Hindlimb muscle (tissue), 1 donor: ENCODE measurements at regions not wholly inside any gene's neighbourhood (a gene's known extent, or its start where the extent isn't known, plus 50 kb on each side); places are given as distances from the start of the nearest gene placed in this dataset.

Source experiments
- DNase-seq: peaks from one replicate; pipeline ENCODE4 v3.0.0-alpha.2; 2013

DNA sequence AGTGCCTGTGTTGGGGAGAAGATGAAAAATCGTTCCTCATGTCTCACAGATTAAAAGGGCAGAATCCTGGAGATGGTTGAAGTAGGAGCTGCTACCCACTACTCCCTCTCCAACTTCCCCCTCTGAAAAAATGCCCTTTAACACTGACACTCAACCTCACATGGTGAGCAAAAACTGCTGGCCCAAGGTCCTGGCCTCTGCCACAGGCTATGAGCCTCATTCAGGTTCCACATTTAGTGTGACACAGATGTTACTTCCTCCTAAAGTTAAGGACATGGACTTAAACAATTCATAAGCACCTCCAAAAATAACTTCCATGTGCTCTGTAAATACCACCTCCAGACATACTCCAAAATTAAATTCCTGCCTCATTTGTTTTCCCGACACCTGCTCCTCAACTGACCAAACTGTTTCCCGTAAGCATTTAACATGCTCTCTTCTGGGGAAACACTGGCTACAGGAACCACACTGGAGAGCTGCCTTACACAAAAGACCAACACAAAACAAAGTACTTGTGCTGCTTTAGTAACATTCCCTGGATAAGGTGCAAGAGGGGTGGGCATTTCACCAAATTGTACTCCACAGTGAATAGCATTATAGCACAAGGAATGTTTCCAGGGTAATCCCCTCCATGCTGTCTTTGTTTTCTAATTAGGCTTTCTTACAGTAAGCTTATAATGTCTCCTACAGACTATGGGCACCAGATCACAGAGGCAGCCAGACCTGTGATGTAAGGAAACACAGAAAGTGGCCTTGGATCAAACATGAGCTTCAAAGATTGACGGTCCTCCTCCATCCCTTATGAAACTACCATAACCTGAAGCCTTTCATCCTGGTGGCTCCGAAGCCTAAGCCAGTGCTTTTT lies 57.0 kb downstream of the PHLDA1 start:
- no peak for DNase-seq

DNA sequence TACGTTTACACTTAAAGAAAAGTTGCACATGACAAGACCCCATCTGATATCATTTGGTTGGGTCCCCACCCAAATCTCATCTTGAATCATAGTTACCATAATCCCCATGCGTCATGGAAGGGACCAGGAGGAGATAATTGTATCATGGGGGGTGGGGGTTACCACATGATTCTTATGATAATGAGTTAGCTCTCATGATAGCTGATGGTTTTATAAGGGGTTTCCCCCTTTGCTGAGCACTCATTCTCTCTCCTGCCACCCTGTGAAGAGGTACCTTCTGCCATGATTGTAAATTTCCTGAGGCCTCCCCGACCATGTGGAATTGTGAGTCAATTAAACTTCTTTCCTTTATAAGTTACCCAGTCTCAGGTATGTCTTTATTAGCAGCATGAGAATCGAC lies 60.3 kb downstream of the PHLDA1 start:
- no peak for DNase-seq

DNA sequence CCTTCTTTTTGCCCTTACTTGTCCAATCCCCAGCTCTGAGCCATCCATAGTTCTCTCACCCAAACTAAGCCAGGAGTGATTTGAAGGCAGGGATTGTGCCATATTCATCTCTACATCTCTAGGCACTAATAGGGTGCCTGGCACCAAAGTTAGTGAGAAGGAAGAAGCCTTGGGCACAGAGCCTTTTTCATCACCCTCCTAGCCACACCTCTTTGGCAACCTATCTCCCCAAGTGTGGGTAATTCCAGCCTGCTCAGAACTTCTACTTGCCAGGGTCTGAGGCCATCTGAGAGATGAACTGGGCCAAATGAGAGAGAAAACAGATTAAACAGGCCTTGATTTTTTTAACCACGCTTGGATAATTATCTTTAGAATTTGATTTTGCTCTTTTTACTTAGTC lies 61.3 kb downstream of the PHLDA1 start:
- no peak for DNase-seq

DNA sequence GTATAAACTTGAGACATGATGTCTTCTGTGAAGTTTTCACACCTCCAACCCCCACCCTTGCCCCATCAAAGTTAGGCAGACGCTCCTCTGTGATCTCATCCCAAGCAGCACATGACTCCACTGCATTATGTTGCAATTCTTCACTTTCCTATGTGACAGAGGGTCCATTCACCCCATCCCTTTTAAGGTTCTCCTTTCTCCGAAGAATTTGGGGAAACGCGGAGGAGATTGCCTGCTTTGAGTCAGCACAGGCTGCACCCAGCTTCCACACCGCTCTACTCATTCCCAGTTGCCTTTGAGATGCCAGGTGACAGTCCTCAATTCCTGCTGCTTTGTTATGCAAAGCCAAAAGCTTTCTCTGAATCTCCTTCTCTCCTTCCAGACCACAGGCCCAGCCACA lies 61.8 kb downstream of the PHLDA1 start:
- DNase-seq: no peak

DNA sequence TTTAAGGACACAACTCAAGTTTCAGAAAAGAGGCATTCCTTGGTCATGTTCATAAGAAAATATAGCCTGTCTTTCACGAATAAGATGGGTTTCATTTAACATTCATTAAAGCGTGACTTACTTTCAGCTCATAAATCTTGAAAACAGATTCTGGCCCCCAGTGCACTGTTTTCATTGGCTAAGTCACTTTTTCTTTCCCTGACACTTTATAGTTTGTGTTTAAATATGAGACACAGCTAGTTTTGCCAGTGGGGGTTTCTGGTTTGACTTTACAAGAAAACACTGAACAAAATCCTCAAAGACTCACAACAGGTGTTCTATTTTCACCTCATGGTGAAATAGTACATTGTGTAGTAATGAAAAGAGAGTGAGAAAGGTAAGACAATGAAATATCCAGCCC lies 65.9 kb downstream of the PHLDA1 start:
- DNase-seq: no peak

DNA sequence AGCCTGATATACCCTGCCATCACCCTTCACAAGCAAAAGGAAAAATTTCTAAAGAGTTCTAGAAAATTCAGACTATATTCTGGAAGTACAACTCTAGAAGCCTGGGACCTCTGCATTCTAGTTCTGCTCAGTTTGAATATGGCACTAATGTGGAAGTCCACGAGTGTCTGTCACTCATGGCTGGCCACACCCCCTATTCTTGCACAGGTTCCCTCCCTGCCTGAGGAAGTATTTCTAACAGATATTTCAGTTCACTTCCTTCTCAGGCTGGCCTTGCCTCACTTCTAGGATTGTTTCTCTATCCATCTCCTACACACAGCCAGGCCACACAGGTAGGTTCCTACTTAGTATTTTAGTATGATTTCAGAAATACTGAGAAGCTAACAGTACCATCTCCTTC lies 67.4 kb downstream of the PHLDA1 start:
- DNase-seq: no peak

DNA sequence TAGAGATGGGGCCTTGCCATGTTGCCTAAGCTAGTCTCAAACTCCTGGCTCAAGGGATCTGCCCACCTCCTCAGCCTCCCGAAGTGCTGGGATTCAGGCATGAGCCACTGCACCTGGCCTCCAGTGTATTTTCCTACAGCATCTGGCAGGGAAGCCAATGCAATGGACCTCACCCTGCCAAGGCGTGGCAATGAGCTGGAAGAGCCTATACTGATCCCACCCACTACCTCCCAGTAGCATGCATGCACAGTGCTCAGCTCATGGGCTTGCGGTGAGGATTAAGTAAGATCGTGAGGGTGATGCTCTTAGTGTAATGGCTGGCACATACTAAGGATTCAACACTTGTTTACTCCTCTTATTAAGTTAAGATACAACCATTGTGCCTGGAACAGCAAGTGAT lies 69.7 kb downstream of the PHLDA1 start:
- DNase-seq: no peak

DNA sequence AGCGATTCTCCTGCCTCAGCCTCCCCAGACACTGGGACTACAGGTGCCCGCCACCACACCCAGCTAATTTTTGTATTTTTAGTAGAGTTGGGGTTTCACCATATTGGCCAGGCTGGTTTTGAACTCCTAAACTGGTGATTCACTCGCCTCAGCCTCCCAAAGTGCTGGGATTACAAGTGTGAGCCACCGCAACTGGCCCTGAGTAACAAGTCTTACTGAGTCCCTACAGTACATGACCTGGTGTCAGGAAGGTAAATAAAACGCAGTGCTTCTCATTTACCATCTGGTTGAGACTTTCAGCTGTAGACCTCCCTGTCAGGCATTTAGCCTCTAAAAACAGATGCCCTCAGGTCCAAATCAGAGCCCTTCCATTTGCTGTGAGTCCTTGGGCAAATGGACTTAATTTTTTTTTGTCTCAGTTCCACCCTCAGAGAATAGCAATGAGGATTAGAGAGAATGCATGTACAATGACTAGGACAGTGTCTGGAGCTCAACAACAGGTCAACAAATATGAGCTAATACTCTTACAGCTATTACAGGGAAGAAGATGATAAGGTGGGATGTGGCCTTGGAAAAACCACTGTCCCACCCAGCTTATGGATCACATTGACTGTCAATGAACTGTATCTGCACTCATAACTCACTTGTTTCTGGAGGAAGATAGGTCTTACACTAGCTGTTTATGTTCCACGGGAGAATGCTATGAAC lies 70.5 kb downstream of the PHLDA1 start:
- DNase-seq: no peak

DNA sequence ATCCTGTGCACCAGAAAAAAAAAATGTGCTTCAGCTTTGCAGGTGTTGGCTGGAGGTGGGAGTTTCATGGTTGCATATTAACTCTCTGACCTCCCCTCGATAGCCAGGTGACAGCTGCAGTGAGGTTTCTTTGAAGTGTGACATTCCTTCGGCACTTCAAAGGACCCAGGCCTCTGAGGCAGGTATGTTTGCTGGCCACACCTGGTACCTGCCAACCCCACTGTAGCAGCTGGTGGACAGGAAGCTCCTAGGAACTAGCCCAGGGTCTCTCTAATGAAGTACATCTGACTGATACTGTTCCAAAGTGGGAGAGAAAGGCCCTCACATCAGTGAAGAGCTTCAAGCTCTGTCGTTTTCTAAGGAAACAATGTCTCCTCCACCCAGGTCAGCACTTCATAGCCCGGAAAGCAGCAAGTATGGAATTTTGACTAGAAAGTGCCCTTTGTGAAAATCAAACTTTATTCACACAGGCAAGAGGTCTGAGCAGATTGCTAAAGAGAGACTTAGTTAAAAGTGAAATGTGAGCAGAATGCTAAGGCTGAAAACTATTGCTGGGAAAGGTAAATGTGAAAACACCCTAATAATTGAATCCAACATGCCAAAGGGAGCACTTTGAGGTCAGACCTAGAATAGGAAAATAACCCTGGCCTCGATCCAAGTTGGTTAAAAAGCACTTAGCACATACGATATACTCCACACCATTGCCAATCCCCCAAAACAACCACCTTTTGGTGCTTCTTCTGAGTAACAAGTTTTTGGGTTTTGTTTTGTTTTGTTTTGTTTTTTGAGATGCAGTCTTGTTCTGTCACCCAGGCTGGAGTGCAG lies 71.3 kb downstream of the PHLDA1 start:
- DNase-seq: no peak

DNA sequence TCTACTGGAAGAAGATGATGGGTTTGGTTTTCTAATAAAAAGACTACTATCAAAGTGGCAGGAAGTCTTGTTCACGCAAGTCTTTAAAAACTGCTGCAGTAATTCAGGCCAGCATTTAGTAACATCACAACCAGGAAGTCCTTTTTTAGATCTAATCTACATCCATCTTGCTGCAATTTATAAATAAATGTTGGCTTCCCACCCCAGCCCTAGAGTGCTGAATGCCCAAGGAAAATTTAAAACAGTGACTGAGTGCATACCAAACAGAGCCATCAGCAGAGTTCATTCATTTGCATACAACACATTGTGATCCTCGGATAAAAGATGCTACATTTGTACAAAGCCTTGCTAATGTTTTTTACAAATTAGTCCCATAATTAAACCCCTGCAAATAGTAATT lies 72.1 kb downstream of the PHLDA1 start:
- DNase-seq: no peak

DNA sequence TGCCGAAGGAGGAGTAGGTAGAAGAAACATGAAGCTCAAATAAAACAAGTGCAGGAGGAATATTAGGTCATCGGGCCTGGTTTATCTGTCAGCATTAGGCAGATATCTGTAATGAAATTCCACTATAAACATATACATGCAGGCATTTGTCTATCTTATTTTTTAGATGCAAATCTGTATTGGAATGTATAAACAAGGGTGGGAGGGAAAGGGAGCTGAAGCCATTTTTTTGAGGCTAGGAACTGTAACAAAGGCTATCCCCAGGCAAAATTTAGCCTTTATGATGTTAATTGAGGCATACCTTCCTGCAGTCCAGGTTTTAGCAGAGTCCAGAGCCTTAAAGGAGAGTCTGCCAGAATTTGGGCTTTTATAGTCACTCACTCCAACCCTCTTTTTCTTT lies 72.5 kb downstream of the PHLDA1 start:
- no peak for DNase-seq

DNA sequence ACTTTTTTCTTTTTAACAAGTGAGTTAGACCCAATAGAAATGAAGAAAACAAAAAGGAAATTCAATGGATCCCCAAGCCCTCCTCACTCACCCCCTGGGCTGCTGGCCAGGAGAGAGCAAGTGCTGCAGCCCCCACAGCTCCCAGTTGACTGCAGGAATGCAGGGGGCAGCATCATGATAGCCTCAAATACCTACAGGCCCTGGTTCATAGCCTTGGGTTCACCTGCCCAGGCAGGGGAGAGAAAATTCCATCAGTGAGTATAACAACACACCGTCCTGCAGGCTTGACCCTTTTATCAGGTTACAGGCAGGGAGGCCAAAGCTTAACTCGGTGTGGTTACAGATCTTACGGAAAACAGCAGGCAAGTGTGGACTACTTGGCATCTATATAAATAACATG lies 76.3 kb downstream of the PHLDA1 start:
- DNase-seq: no peak

DNA sequence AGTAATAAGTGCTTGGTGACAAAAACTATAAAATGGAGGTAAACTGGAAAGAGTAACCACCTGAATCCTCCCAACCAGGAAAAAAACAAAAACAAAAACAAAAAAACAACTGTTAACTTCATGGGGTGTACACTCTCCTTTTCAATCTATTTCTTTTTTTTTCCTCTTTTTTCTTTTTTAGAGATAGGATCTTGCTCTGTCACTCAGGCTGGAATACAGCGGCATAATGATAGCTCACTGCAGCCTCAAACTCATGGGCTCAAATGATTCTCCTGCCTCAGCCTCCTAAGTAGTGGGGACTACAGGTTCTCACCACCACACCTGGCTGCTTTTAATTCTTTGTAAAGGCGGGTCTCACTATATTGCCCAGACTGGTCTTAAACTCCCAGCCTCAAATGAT lies 76.8 kb downstream of the PHLDA1 start:
- no peak for DNase-seq

DNA sequence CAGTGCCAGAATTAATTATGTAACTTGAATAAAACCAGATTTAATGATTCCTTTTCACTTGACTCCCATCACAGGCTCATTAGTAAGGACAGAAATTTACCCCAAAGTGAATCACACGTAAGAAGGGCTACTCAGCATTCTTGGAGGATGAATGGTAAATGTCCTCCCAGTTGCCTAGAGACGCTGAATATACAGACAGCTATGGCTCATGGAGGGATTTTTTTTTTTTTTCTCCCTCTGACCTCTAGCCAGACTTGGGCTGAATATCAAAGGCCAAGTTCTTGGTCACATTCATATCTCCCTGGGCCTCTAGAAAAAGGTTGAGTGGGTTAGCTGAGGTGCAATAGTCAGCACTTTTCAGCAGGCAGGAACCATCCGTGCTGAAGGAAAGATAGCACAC lies 77.5 kb downstream of the PHLDA1 start:
- DNase-seq: no peak

DNA sequence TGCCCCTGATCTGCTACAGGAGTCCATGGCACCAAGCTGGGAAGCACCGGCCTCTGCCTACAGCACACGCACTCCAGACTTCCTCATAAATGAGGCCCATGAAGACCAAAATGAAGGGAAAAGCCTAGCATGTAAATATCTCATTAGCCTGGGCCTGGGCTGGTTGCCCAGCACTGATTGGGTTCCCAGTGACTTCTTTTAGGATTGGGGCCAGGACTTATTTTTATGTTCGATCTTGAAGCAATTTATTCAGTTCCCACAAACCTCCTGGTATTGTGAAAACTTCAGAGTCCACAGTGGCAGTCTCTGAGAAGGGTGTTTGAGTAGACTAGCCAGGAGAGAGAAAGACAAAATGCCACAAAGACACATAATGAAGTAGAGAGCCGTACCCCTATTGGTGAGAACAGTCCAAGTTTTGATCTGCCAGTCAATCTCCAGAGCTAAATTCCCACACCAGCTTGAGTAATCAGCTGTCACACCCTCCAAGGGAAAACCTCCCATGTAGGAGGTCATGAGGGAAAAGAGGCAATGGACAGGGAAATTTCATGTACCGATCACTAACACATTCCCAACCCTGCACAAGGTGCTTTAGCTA lies 78.2 kb downstream of the PHLDA1 start:
- no peak for DNase-seq

DNA sequence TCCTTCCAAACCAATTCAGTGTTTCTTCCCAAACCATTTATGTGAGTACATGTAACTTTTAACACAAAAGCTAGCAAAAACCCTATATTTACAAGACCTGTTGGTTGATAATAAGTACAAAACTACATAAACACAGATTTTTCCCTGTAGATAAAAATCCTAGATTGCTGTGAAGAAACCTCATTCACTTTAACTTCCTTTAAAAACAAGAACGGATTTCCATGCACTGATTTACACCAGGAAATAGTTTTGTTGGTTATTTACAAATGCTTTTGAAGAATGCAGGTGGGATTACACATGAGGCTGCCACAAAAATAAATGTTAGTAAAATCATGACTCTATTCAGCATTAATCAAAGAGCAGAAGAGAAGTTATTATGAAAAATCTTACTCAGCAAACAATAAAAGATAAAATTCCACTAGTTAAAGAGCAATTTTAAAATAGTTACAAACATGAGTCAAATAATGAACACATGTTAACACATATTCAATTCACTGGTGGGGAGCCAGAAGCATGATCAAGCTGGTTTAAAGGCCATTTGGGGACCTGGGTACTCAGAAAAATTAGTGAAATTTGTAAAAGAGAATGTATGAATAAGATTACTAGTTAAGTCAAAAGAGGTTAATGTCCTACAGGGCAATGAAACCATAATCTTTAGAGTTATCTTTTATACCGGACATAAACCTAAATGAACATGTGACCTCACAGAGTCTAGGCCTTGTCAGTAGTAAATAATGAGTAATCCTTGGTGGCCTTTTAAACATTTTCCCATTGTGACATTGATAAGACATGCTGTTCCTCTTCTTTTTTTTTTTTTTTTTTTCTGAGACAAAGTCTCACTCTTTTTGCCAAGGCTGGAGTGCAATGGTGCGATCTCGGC lies 79.9 kb downstream of the PHLDA1 start:
- no peak for DNase-seq

DNA sequence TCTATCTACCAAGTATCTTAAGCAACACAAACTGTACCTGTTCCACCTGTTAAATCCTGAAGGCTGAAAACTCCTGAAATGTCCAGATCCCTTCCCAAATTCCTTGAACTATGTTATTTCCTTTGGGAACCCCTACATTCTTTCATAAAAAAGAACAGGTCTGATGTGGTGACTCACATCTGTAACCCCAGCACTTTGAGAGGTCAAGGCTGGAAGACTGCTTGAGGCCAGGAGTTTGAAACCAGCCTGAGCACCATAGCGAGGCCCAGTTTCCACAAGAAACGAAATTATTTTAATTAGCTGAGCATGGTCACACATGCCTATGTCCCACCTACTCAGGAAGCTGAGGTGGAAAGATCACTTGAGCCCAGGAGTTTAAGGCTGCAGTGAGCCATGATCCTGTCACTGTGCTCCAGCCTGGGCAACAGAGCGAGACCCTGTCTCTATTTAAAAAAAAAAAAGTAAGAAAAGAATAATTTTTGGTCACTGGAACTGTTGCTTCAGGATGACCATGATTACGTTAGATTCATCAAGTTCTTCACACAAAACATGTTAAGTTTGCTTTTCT lies 84.3 kb downstream of the PHLDA1 start:
- DNase-seq: no peak

DNA sequence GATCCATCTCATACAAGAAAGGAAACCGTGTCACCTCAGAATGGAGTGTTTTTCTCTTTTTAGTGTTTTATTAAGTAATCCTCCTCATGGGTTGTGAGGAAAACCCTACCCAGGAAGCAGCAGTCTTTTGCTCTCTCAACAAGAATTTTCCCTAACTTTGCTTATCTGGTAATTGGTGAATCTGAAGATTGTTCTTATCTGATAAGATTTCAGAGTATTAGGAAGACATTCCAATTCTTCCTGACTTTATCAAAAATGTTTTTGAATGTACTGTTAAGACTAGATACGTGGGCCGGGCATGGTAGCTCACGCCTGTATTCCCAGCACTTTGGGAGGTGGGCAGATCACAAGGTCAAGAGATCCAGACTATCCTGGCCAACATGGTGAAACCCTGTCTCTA lies 86.0 kb downstream of the PHLDA1 start:
- DNase-seq: no peak

DNA sequence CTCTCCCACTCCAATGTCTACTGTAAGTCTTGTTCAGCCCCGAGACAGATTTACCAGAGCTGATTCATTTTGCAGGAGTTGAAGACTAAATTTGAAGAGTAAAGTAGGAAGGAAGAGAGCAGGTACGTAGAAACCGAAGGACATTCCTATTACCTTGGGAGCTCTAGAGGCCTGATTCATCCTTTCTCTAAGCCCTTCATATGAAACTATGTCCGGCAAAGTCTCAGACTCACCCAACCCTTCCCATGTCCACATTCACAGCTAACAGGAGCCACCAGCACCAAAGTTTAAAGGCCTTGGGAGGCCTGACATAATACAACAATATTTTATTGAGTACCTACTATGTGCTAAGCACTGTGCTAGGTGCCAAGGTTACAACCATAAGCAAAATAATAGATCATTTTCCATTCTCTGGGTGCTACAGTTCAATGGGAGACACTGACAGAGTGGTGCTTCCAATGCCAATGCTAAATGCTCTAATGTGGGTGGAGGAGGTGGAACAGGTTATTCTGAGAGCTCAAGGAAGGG lies 86.6 kb downstream of the PHLDA1 start:
- DNase-seq: no peak

DNA sequence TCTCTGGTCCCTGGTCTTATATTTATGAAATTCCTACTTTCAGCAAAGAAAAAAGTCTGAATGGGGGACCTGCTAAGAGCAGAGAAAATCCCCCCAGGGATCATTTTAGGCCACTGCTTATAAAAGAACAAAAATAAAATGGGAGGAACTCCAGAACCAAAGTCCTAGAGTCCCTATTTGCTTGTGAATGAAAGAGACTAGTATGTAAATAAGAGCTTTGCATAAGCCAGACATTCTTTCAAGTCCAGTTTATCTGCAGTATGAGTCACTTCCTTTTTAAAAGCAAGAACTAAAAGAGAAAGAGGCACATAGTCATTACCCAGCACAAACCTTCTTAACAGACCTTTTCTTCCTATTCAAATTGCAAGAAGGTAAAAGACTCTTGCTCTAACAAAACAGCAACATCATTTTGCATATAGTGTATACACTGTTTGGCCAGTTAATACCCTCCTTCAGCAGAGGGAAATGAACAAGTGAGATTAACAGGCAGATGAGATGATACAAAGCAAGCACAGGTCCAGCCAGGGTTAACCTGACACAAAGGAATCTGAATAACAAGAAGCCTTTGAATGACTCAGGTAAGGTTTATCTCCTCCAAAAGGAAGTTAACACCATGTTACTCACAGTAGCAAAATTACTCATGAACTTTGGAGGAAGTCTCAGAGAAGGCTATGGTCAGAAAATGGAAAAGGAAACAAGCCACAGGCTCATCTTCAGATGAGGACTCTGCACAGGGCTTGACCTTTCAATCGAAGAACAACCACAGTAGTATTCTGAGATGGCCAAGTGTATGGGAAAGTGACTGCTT lies 87.3 kb downstream of the PHLDA1 start:
- DNase-seq: no peak

DNA sequence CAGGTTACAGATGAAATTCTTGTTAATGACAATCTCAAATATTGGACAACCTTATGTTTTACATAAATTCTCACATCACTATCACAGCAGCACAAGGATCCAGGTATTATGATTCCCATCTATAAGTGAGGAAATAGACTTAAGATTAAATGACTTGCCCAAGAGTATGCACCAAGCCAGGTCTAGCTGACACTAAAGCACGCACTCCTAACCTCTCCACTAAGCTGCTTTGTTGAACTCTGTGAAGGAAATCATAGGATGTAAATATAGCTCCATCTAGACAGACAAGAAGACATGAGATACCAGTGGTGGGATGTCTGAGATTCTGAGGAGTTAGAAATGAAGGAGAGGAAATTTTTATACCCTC lies 87.9 kb downstream of the PHLDA1 start:
- DNase-seq: no peak
